Activated T-cell treated with anti-CD3 and anti-CD28 coated beads, Interleukin-2, amount 50 U/mL, for 1 hour (primary cell): ENCODE measurements at regions not wholly inside any gene's neighbourhood (a gene's known extent, or its start where the extent isn't known, plus 50 kb on each side); places are given as distances from the start of the nearest gene placed in this dataset.

Source experiments
- DNase-seq: peaks from one replicate; pipeline ENCODE4 v3.0.0-alpha.2; 2020

DNA sequence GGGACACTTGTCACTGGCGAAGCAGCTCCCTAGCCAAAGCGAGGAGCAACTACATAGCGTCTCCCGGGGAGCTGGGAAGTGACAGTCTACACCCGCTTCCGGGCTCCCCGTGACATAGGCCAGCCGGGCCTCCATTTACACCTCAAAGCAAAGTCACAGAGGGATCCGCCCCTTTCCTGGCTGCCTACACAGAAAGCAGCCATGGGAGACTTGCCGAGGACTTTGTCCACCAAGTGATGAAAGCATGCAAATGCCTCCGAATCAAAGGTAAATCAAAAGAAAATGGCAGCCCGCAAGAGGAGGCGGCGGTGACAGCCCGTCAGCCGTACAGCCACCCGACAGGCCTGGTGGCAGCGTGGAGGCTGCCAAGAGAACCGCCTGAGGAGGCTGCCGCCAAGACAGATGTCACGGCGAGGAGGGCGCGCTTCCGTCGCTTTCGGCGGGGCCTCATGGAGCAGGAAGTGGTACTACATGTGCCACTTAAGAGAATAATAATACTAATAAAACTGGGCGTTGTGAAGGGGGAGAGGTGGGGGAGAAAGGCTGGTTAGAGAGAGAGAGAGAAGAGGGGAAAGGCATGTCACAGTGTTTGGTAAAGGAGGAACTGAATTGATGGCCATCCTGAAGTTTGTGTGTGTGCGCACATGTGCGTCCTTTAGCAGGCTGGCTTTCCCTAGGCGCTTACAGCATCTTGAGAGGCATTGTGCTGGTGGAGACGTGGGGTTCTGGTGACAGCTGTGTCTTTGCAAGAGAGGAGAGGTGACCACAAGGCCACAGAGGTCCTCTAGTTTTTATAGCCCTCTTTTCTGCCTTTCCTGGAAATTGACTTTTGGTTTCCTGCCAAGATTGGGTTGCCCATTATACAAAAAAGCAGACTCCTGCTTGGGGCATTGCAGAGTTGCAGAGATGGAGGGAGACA is 661.7 kb downstream of the VRK1 start:
- DNase-seq, result peak; percentile 81

DNA sequence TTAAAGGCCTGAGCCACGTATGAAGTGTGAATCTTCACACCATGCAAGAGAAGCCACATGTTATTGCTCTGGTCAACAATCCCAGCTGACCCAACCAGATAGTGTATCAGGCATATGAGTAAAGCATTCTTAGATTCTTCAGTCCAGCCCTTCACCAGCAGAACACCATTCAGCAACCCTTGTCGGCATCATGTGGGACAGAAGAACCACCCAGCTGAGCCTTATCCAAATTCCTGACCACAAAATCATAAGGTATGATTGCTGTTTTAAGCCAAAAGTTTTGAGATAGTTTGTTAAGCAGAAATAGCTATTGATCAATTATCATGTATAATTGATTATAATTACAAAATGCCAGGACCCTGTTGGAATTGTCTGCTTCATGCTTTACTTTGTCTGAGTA is 664.9 kb downstream of the VRK1 start:
- DNase-seq, result no peak

DNA sequence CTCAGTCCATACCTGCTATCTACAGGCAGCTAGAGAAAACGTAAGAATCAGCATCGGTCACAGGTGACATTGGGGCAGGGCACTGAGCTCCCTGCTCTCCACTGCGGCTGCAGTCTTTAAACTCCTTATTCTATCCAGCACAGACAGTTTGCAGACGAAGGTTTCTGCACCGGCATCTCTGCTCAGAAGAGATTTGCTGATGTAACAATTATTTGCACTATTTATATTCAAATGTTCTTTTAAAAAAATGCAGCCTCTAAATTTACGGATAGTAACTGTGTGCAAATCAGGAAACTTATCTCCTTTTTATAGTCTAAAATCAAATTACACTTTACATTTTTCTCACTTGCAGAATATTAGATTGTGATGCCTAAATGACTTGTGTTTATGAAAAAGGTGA is 671.0 kb downstream of the VRK1 start:
- DNase-seq, result no peak

GRCh38 chr14:97477353-97477752 is 680.2 kb downstream of the VRK1 start:
- no peak for DNase-seq

- no peak for DNase-seq
Measured at GRCh38 chr14:97485201-97485600, 688.0 kb downstream of the VRK1 start.

- DNase-seq, result no peak
Measured at GRCh38 chr14:97486601-97487120, 689.5 kb downstream of the VRK1 start.

DNA sequence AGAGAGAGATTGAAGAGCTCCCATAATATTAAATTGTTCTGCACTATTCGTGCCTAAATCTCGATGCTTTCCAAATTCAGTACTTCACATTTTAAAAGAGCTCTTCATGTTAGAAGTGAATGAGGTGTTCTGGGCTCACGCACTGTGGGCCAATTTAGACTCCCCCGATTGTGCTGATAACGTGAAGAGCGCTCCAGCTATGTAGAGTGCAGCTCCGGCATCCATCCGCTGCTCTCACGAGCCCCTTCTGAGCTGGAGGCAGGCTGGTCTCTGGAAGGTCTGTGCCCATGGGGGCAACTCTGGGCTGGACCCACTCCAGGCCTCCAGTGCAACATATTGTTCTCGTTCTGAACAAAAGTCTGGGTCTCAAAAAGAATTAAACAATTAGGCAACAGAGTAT is 692.6 kb downstream of the VRK1 start:
- no peak for DNase-seq

GRCh38 chr14:97490521-97491070 is 693.4 kb downstream of the VRK1 start:
- DNase-seq, result no peak

- no peak for DNase-seq
Measured at GRCh38 chr14:97491697-97492096, 694.5 kb downstream of the VRK1 start.

DNA sequence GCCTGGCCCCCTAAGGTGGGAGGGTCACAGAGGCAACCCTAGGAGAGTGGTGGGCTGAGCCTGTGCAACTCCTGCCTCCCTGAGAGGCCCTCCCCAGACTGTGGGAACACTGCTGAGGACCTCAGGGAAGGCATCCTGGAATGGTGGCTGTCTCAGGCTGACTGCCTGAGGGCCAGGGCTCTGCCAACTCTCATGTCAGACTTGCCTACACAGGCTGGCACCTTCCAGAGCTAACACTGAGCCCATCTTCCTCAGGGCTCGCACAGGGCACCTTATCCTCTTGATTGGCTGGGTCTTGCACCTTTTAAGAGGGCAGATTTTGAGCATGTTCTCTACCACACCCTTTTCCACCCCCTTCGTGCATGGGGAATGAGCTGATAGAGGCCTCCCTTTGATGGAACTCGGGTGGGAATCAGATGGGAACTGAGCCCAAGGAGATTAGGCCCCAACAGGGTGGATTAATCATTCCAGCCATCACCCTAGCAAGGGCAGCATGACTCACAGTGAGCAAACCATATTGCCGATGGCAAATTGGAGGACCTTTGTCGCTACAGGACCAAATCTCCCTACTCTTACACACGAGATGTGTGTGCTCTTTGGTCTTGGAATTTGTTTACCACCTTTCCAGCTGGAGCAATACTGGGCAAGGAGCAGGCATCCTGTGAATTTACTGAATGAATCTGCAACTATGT is 702.8 kb downstream of the VRK1 start:
- no peak for DNase-seq

GRCh38 chr14:97506626-97507025 is 709.4 kb downstream of the VRK1 start:
- DNase-seq, result no peak

DNA sequence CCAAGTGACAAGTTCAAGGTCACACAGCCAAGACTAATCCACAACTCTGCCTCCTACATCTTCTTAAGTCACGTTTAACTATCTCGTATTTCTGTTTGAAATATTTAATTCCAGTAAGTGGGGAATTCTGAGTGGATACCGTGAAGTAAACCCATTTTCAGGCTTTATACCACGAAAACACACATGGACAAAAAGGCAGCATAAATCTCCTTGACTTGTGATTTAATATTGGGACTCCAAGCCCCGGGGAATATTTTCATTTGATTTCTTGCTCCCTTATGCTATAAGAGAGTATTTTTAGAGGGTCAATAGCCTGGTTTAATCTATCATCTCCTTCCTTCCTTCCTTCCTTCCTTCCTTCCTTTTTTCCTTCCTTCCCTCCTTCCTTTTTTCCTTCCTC is 716.7 kb downstream of the VRK1 start:
- no peak for DNase-seq

- DNase-seq, result no peak
Measured at GRCh38 chr14:97517566-97518234, 720.5 kb downstream of the VRK1 start.

DNA sequence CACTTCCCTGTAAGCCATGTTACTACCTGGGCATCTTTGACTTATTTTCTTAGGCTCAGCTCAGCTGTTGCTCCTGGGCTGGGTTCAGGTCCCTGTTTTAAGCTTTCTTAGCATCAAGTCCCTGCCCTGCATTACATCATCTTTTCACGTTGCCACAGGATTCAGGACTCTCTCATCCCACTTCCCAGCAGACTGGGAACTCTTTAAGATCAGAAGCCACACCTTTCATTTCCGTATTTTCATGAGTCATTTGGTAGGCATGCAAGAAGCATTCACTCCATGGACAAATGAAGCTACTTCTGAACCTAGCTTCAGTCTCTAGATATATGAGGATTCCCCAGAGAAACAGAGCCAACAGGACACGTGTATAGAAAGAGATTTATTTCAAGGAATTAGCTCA is 726.8 kb downstream of the VRK1 start:
- DNase-seq, result no peak

DNA sequence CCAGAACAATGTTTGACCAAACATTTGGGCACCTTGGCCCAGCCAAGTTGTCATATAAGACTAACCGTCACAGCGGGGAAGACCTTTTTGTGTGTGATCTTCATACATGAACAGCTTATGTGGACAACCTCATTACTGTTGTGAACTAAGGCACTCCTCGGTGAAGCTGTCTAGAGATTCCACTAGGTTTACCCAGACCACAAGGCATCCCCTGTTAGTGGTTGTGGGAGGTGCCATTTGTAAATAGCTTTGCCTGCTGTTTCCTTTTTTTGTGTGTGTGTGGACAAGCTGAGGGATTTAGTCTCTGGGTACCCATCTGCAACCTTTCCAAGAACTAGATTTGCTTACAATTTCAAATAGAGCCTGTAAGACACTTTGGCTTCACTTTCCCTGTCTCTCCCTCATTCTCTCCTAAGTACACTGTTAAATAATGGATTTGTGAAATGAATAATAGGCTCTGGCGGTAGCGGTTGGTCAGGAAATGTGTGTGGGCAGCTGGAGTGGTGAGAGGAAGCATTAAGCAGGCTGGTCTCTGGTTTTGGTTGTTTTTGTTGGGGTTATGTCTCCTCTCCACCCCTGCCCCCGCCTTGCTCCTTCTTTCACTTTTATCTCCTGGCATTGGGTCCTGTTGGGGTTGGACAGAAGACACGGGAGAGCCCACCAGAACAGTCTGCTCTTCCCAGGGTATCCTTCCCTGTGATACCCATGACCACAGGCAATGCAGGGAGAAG is 727.6 kb downstream of the VRK1 start:
- no peak for DNase-seq

- DNase-seq, result no peak
Measured at GRCh38 chr14:97527993-97528392, 730.8 kb downstream of the VRK1 start.

DNA sequence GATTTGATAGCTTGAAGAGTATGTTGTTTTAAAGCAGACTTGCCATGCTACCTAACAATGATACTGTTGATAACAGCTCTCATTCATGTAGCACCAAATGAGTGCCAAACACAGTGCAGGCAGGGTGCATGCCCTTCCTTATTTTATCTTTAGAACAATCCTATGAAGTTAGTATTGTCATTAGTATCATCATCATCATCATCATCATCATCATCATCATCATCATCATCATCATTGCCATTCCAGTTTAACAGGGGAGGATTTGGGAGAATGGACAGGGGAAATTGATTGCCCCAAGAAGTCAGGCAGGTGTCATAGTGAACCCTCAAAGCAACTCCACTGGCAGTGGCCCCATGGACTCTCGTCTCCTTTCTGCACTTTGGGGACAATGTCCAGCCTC is 734.9 kb downstream of the VRK1 start:
- no peak for DNase-seq

DNA sequence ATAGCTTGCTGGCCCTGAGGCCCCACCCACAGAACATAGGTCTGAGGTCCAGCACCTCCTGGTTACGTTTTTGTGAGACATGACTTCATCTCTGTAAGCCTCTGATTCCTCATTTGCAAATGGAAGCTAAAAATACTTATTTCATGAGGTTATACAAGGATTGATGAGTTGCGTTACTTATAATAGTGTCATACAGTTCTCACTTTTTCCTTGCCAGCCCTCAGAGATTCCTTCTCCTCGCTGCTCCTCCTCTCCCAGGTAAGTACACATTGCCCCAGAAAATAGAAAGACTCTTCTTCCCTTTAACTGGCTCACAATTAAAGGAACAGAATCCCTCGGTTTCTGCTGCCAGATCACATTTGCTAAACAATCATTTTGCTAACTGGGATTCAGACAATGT is 739.2 kb downstream of the VRK1 start:
- DNase-seq, result no peak

GRCh38 chr14:97538749-97539410 is 741.7 kb downstream of the VRK1 start:
- DNase-seq, result no peak

GRCh38 chr14:97539411-97539795 is 742.2 kb downstream of the VRK1 start:
- DNase-seq, result no peak

DNA sequence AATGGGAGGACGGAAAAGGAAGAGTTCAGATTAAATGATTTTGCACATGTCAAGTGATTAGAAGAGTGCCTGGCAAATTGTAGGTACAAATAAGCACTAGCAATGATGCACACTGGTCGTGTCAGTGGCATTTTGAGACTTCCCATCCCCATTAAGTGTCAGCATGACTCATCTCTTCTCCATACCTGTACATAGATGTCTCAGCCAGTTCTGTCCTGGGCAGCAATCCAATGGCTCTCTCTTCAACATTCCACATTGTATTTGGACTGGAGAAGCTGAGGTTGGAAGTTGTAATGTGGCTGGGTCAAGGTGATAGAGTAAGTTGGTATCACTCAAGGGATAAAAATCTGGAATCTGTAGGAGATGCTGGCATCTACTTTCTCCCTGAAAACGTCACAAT is 742.7 kb downstream of the VRK1 start:
- DNase-seq, result no peak

GRCh38 chr14:97543221-97543620 is 746.0 kb downstream of the VRK1 start:
- DNase-seq, result no peak
